Activated CD4-positive, alpha-beta T cell treated with anti-CD3 and anti-CD28 coated beads, Interleukin-2, amount 50 U/mL, for 48 hours (primary cell): ENCODE measurements at regions not wholly inside any gene's neighbourhood (a gene's known extent, or its start where the extent isn't known, plus 50 kb on each side); places are given as distances from the start of the nearest gene placed in this dataset.

Experiments
- DNase-seq, 2 experiments: peaks; one replicate each; pipeline ENCODE4 v3.0.0-alpha.2; 2020

DNA sequence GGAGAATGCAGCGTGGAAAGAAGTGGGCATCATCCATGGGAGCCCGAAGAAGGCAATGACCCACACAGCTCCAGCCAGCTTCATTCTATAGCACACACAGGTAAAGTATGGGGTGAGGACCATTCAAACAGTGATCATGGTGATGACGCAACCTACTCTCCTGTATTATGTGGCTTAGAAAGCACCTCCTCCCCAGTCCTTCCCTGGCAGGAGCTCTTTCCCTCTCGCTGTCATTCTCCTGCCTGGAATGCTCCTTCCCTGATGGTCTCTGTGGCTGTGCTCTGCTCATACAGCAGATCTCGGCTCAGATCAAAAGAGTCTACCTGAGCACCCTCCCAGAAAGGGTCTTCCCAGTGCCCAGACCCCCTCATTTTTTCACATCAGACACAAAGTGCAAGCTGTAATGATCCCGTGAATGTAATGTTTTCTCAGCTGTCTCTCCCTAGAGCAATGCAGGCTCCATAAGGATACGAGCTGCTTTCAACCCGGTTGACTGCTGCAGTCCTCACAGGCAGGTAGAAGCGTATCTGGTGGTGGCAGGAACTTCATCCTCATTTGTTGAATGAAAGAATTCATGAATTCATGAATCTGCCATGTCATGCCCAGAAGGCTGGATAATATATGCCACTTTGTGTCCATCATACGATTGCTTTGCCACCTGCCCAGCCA is 248.8 kb downstream of the HS3ST3A1 start:
- DNase-seq = no peak

DNA sequence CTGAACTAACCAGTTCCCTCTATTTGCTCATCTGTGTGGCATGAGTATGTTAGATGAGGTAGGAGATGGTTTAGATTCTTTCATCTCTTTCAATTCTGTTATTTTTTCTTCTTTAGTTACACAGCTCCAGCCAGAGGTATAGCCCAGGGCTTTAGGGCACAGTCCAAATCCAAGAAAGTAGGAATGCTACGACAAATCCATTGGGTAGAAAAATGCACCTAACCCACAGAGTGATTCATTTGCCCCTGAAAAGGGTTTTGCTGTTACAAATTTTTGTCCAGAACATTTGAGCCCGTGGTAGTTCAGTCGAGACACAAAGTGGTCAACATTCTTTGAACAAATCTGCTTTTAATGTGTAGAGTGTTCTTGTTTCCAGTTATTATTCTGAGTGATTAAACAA is 250.7 kb downstream of the HS3ST3A1 start:
- DNase-seq = no peak

DNA sequence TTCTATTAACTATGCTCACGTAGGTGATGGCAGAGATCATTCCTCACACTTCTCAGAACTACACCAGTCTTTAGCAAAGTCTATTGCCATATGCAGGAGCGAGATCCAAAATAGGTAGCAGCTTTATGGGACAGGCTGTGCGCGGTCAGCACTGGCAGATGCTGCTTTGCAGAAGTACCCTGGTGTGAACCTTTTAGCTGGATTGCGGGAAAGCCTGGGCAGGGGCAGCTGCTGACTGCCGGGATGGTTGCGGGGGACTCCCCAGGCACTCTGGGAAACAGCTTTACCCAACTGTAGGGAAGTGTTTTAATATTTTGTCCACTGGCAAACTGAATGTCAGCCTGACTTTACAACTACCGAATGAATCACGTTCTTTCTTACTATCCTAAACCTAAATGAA is 251.3 kb downstream of the HS3ST3A1 start:
- DNase-seq = no peak

DNA sequence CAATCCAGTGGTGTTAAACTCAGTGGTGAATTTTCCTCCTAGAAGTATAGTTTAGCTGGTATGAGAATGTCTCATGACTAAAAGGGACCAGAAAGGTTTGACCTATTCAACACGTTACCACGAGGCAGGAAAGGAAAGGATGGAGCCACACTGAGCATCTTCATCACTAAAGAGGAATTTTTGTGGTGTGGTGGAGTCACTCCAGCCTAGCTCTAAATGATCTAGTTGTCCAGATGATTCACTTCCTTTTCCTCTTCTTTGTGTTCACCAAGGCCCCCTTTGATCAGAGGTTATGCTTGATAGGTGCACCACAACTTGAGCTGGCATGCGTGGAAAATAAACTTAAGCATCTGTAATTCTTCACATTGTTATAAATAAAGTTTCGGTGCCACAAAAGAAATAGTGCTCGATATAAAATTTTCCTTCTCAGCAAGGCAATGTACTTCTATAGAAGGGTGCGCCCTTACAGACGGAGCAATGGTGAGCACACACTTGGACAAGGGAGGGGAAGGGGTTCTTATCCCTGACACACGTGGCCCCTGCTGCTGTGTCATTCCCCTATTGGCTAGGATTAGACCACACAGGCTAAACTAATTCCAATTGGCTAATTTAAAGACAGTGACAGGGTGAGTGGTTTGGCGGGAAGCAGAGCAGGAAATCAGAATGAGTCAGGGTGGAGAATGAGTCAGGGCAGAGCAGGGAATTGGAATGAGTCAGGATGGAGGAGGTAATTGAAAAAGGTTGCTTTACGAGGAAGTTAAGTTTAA is 254.6 kb downstream of the HS3ST3A1 start:
- DNase-seq = peak; percentile 13 to 31

DNA sequence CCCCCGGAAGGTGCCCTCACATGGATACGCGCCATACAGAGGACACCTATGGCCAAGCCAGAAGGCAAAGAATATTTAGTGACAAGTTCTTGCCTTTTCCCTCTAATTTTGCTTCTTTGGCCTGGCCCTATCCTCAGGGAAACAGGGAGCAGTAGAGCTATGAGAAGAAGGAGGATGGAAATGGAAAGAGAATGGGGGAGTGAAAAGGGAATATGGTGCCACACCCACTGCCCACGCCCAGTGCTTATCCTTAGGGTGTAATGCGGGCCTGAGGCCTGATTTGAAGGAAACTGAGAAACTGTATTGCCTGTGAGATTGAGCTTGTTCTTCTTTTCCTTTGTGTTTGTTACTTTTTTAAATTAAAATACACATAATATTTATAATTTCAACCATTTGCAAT is 255.1 kb downstream of the HS3ST3A1 start:
- no peak for DNase-seq

DNA sequence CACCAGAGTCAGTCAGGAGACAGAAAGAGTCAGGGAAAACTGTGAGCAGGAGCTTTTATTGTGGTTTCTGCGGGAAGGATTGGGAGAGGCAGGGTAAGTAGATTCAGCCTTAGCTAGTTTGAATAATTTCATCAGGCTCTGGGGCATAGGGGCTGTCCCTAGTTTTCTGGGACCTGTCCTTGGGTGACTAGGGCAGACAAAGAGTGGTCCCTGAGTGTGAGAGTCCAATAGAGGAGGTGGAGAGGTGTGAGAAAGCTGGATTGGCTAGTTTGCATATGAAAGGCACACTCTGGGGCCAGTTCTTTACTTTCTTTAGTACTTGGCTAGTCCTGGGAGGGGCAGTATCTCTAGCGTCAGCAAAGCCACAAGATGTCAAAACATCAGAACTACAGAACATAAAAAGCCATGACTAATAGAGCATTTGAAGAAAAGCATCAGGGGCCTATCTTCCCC is 255.6 kb downstream of the HS3ST3A1 start:
- peak in 1 of 2 experiments; percentile 5 for DNase-seq

DNA sequence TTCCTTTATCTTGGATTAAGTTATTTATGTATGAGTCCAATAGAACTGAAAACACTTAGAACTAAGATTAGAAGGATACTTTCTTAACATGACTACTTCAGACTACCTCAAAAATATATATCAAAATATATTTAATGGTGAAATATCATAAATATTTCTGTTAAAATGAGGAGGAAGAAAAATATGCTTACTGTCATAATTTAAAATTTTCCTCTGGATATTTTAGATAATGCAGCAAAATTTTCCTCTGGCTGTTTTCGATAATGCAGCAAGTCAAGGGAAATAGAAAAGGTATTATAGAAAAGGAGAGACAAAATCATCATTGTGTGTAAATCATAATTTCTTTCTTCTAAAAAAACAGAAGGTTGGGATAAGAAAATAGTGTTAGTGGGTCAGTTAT is 263.3 kb downstream of the HS3ST3A1 start:
- no peak for DNase-seq

DNA sequence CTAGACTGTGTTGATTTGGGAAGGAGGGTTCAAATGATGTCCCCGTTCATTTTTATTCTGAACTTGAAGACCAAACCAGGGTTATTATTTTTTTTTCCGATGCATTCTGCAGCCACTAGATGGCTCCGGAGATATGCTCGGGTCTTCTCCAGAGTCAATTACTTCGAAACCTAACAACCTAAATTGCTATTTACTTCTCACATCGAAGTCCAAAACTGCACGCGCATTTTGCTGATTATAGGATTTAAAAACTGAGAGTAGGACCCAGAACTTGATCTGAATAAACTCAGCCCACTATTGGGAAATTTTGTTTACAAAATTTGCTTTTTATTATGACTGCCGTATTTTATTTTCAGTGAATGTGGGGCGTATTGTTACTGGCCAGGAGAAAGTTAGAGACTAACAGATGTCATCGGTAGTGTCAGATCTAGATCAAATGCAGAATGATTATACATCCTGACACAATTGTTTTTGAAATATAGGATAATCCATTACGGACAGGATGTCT is 263.8 kb downstream of the HS3ST3A1 start:
- DNase-seq = peak in 1 of 2 experiments; percentile 10

DNA sequence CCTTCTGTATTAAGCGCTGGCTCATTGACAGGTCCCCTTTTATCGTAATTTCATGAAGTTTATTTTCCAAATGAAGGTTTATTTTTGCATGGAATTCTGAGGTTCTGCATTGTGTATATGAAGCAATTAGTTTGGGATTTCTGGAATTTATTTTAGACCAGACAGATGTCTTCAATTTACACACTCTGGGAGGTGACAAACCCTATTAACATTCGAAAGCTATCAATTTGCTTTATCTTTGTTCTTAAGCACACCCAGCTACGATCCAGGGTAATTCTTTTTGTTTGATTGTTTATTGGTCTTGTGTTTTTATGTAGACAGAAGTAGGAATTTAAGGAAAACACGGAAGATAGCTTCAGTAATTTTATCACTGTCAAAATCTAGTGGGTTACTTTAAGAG is 264.6 kb downstream of the HS3ST3A1 start:
- DNase-seq = no peak

DNA sequence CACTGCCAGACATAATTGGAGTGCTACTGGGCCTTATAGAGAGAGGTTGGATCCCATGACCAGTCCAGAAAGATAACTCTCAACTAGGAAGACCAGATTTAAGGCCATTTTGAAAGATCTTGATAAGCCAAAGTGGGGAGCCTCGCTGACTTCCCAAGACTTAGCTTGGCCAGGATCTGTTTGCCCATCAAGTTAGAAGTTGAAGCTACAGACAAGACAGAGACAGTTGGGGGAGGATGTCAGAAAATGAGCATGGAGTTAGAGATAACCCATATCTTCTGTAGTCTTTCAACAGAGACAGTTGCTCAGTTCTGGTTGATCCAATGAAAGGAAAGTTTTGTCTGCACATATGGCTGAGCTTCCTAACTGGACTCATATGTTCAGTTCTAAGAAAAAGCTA is 267.4 kb downstream of the HS3ST3A1 start:
- DNase-seq = no peak

DNA sequence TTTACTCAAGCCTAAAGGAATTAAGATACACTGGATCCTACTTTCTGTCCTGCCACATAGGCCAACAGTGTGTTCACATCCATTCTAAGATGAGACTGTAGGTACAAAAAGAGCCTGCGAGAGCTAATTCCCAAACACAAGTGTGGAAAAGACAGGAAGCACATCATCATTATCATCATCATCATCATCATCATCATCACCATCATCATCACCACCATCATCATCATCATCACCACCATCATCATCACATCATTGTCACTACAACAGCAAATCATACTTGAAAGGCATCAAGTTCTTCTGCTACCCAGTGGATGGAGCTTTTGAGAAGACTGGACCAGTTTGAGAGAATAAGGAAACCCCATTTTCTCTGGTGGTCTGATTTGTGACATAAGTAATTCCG is 268.1 kb downstream of the HS3ST3A1 start:
- DNase-seq = no peak

DNA sequence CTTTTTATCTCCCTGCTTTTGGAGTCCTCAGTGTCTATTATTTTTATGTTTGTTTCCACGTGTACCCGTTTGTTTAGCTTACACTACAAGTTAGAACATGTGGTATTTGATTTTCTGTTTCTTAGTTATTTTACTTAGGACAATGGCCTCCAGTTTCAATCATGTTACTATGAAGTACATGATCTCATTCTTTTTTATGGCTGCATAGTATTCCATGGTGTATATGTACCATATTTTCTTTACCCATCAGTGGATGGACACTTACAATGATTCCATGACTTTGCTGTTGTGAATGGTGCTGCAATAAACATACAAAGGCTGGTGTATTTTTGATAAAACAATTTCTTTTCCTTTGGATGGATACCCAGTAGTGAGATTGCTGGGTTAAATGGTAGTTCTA is 269.5 kb downstream of the HS3ST3A1 start:
- DNase-seq = no peak

DNA sequence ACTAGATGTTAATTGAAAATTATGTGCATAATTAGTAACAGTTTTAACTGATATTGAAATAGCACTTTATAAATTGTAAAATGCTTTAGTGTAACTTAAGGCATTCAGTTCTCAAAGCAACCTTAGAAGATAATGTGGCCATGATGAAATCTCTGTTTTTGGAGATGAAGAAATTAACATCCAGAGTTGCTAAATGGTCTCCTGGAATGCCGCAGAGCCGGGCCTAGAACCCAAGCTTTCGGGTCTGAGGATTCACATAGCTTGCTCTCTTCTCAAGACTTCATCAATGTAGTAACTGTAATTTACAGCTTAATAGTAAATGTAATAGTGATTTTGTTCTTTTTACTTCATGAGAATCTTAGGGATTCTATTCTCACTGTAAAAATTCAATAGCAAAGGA is 272.3 kb downstream of the HS3ST3A1 start:
- DNase-seq = no peak

DNA sequence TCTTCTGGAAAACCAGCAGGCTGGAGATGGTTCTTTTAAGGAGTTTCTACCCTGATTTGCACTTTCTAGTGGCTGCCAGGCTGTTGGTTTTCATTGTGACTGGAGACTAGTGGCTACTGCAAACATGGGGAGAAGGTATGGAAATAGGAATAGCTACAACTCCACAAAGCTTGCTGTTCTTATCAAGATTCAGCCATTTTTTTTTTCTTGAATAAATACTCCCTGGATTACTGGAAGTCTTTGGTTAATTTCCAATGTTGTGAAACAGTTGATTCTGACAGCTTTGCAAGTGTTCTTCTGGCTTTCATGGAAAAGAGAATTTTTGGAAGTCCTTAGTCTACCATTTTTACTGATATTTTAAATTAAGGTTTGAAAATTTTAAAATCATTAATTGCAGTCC is 277.7 kb downstream of the HS3ST3A1 start:
- DNase-seq = no peak

DNA sequence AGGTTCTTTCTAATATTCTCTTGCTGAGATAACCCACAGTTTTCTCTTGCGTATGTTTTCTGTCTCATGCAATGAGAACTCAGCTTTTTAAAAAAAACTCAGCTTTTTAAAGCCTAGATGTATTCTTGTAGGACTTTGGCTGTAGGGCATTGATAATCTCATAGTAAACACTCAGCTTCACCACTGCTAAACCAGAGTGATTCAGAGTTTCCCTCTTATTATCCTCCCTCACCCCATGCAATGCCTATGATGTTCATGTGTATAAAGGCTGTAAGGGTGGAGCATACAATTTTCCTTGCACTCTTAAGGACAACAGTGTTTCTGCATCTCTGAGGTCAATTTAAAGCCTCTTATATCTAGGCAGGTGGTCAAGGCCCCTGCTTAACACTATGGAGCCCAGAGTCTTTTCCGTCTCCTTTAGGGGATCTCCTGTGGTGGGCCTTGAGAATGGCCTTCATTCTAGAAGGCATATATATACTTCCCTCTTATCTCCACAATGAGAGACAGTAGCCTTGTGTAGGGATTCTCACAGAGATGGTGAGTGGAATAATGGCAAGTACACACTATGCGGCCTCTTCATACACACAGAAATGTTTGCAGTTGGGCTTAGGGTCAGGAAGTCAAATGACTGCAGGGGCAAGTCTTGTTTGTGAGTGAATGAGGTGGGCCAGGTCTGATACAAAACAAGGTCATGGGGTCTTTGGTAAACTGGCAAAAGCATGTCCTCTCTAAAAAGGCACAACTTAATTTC is 279.6 kb downstream of the HS3ST3A1 start:
- DNase-seq = no peak

DNA sequence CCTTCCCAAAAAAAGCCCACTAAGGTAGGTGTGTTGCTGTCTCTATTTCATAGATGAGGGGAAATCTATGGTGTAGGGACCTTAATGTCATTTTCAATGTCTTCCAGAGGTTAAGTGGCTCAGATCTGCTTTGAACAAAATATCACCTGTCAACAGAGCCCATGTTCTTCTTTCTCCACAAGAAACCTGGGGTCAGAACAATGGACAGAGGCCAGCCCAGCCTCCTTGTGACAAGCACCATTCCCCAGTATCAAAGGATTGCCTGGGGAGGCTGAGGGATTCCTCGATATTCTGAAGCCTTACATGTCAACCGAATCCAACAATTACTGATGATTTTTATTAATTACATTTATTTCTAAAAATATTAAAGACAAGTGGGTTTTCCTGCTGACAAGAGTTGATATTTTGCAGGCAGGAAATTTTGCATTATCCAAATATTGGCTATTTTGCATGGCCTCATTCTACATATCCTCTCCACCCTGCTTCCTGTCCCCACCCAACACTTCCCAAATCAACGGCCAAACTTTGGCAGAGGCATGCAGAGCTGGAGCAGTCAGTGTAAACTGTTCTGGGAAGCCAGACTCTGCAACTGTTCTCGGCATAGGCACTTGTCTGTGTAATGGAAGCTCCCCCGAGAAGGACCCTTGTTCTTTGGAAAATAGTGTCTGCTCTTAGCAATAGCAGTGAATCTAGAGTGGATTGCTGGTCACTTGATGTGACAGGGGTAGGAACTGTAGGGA is 281.5 kb downstream of the HS3ST3A1 start:
- no peak for DNase-seq

DNA sequence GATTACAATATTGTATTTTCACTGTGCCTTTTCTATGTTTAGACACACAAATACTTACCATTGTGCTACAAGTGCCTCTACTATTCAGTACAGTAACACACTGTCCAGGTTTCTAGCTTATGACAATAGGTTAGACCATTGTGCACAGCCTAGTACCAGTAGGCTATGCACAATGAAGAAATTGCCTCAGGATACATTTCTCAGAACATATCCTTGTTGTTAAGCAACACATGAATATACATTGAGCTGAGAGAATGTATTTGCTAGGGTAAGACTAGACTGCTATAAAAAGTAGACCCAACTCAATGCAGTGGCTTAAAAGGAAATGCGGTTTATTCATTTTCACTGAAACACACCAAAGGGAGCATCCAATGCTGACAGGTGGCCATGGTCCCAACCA is 285.1 kb downstream of the HS3ST3A1 start:
- no peak for DNase-seq

DNA sequence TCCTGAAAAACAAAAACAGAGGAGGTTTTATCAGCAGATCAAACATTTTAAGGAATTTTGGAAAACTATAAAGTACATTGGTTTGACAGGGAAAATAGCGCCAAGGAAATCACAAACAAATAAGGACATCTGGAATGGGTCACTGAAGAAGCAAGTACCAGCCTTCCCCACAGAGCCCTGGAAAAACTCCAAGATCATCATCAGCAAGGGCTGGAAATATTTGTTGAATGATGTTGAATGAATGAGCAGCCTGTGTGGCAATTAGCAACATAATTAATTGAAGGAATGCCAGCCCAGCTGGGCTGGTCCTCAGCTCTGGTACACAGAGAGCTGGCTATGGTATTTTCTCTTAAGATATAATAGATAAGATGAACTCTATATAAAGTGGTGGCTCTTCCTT is 290.4 kb downstream of the HS3ST3A1 start:
- DNase-seq = no peak

DNA sequence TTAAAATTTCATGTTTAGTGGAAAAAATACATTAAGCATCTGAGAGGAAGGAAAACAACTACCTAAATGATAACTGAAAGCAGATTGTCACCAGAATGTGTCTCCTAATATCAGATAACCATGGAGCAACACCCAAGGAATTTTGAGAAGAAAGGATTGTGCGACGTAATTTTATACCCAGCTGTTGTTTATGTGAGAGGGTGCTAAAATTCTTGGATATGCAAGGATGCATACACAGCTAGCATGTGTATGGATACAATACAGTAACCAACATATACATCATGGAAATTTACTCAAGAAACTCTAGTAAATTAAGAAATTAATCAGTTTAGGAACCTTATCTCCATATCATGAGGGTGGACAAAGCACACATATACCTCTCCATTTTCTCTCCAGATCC is 290.9 kb downstream of the HS3ST3A1 start:
- no peak for DNase-seq

DNA sequence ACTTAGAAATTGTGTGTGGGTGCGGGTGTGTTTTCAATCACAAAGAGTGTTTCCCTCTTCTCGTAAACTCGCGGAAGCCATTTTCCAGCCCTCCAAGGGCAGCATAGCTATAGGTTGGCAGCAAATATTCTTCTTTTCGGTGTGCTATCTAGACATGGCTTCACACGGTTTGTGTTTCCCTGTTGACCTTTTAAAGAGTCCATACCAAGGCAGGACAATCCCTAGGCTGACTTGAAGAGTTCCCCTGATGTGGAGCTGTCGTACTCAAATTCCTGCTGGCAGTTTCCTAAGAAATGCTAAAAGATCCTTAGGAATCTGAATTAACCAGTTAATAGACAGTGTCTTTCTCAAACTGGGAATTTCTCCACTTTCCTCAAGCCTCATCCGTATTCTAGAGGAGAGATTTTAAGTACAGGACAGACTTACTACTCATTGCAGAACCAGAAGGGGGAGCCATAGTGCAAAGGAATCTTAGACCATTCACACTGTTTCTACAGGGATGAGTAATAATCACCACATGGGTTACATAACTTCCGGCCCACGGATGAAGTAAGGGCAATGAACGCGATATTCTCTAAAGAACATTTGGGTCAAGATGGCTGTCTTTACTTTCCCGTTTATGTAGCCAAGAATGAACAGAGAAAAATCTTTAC is 288.6 kb upstream of the ELAC2 start:
- no peak for DNase-seq

DNA sequence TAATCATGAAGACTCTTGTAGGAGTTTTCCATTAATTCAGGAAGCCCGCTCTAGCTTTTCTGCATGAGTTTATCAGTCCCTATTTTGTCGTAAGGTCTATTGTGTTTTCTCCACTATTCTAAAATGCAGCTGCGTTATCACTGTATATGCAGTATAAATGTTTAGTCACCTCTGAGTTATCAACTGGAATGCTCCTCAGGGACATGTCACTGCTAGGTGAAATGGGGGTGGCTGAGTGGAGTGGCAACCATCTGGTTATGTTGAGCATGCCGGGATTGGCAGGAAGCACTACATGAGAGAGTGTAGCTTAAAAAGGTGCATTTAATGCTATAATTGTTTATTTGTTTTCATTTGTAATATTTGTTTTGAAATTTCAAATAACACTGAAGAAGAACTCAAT is 285.2 kb upstream of the ELAC2 start:
- DNase-seq = no peak

DNA sequence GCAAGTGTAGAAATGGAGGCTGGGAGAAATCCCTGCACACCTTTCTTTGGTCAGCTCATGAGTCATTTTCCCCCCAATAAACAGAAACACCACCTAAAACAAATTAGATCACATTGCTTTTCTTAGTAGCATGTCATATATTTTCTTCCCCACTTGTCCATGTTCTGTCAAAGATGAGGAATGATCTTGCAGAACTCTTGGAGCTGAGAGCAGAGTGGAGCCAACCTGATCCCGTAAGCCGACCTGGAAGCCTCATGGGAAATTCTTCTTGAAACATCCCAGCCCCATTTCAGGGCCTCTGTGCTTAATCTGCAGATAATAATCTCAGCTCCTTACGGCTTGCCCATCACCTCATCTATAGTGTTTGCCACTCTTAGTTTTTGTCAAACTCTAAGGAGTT is 284.6 kb upstream of the ELAC2 start:
- no peak for DNase-seq
